Loucy (cell line): ENCODE measurements at regions not wholly inside any gene's neighbourhood (a gene's known extent, or its start where the extent isn't known, plus 50 kb on each side); places are given as distances from the start of the nearest gene placed in this dataset.

Source experiments
- H2AFZ ChIP-seq: fragments of 200-600 bp; sonication (generic); 2 replicates; pipeline ENCODE4 v1.6.0; 2016; ENCODE audit warnings: antibody characterized with exemption, mild to moderate bottlenecking, low read length, moderate library complexity
- H3F3A ChIP-seq: fragments of 200-600 bp; 2 replicates; pipeline ENCODE4 v1.6.0; 2016; ENCODE audit warnings: antibody characterized with exemption, low read depth, mild to moderate bottlenecking
- H3K27me3 ChIP-seq: fragments of 200-600 bp; sonication (generic); 2 replicates; pipeline ENCODE4 v1.6.1; 2014; ENCODE audit warnings: low read length, mild to moderate bottlenecking; ENCODE audit not compliant: insufficient read depth, poor library complexity, severe bottlenecking
- H3K36me3 ChIP-seq: fragments of 200-600 bp; sonication (generic); 2 replicates; pipeline ENCODE4 v1.6.1; 2016; ENCODE audit warnings: low read length; ENCODE audit not compliant: insufficient read depth
- H3K4me1 ChIP-seq: fragments of 200-600 bp; sonication (generic); 2 replicates; pipeline ENCODE4 v1.5.1; 2014; ENCODE audit warnings: low read length, mild to moderate bottlenecking; ENCODE audit not compliant: insufficient read depth, poor library complexity, severe bottlenecking
- H3K4me2 ChIP-seq: fragments of 200-600 bp; sonication (generic); 2 replicates; pipeline ENCODE4 v1.6.0; 2014; ENCODE audit warnings: antibody characterized with exemption, low read length, low read depth, mild to moderate bottlenecking; ENCODE audit not compliant: poor library complexity, severe bottlenecking
- H3K4me3 ChIP-seq: fragments of 200-600 bp; sonication (generic); 2 replicates; pipeline ENCODE4 v1.5.1; 2014; ENCODE audit warnings: low read length, mild to moderate bottlenecking, mixed read lengths; ENCODE audit not compliant: poor library complexity, severe bottlenecking
- H3K79me2 ChIP-seq: fragments of 200-600 bp; sonication (generic); 2 replicates; pipeline ENCODE4 v1.6.1; 2014; ENCODE audit warnings: low read length; ENCODE audit not compliant: insufficient read depth
- H3K9ac ChIP-seq: fragments of 200-600 bp; sonication (generic); 2 replicates; pipeline ENCODE4 v1.6.0; 2014; ENCODE audit warnings: mild to moderate bottlenecking, low read depth, low read length, moderate library complexity; ENCODE audit not compliant: poor library complexity, severe bottlenecking
- H3K9me2 ChIP-seq: fragments of 200-600 bp; sonication (generic); replicated peaks from 2 replicates; pipeline ENCODE4 v1.6.1; 2016; ENCODE audit warnings: low read depth, low read length, mixed read lengths
- H3K9me3 ChIP-seq: fragments of 200-600 bp; sonication (generic); 2 replicates; pipeline ENCODE4 v1.6.1; 2014; ENCODE audit warnings: mild to moderate bottlenecking, antibody characterized with exemption, low read length, low read depth; ENCODE audit not compliant: insufficient read depth
- H4K20me1 ChIP-seq: fragments of 200-600 bp; sonication (generic); 2 replicates; pipeline ENCODE4 v1.6.0; 2014; ENCODE audit warnings: antibody characterized with exemption, low read length, mild to moderate bottlenecking; ENCODE audit not compliant: insufficient read depth, poor library complexity, severe bottlenecking
- CTCF ChIP-seq: fragments of 200-600 bp; sonication (generic); conservative IDR thresholded peaks from 2 replicates; pipeline ENCODE4 v1.5.1; 2014; ENCODE audit warnings: mild to moderate bottlenecking, antibody characterized with exemption, low read length
- EZH2phosphoT487 ChIP-seq: fragments of 200-600 bp; IDR thresholded peaks from 2 replicates; pipeline ENCODE4 v1.6.1; 2018; ENCODE audit warnings: antibody characterized with exemption, mild to moderate bottlenecking, moderate library complexity, borderline replicate concordance

GRCh38 chr7:145986248-145986874 is 130.2 kb upstream of the CNTNAP2 start:
- H3F3A ChIP-seq, result no peaks in the 10 kb centered on the region
- H3K79me2 ChIP-seq, result no peaks in the 10 kb centered on the region
- no peak overlapping the region for H3K4me3 ChIP-seq
- no peak overlapping the region for H3K4me2 ChIP-seq
- H3K36me3 ChIP-seq, result no peaks in the 10 kb centered on the region
- H2AFZ ChIP-seq, result no peak overlapping the region
- no peaks in the 10 kb centered on the region for H3K4me1 ChIP-seq
- no peaks in the 10 kb centered on the region for H3K27me3 ChIP-seq
- no peaks in the 10 kb centered on the region for H3K9me3 ChIP-seq
- TF ChIP-seq EZH2phosphoT487 (no peak), CTCF (no peak)
- H3K9ac ChIP-seq, result no peak overlapping the region
- H3K9me2 ChIP-seq, result no peaks in the 10 kb centered on the region
- H4K20me1 ChIP-seq, result no peaks in the 10 kb centered on the region

DNA sequence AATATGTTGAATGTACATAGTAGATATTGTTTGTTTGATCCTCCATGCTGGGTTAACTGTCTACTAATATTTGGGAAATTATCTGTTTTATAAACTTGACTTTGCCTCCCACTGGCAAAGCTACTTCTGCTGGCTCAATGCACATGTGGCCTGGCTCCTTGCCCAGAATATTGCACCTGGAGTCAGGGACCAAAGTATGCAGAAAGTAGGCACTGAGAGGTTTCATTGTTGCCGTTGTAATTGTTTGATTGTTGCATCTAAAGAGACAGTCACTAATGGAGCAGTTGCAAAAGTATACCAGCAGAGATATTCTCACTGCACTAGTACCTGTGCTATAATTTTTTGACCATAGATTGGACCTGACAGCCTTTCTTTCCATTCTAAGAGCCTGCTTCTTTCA is 137.8 kb upstream of the CNTNAP2 start:
- Histone ChIP-seq H3K4me1 (no peaks in the 10 kb centered on the region), H3K79me2 (no peaks in the 10 kb centered on the region), H2AFZ (no peak overlapping the region), H4K20me1 (no peaks in the 10 kb centered on the region), H3K4me3 (no peak overlapping the region), H3K27me3 (no peaks in the 10 kb centered on the region), H3K9me2 (no peaks in the 10 kb centered on the region), H3F3A (no peaks in the 10 kb centered on the region), H3K4me2 (no peak overlapping the region), H3K36me3 (no peaks in the 10 kb centered on the region), H3K9ac (no peak overlapping the region), H3K9me3 (no peaks in the 10 kb centered on the region)
- TF ChIP-seq EZH2phosphoT487, result no peak
- TF ChIP-seq CTCF, result no peak

GRCh38 chr7:145959981-145960380 is 156.6 kb upstream of the CNTNAP2 start:
- H3K9me3 ChIP-seq, result no peaks in the 10 kb centered on the region
- H3K9me2 ChIP-seq, result no peaks in the 10 kb centered on the region
- no peaks in the 10 kb centered on the region for H3K36me3 ChIP-seq
- H3K9ac ChIP-seq, result no peak overlapping the region
- H3K27me3 ChIP-seq, result no peaks in the 10 kb centered on the region
- H2AFZ ChIP-seq, result no peak overlapping the region
- H4K20me1 ChIP-seq, result no peaks in the 10 kb centered on the region
- H3K79me2 ChIP-seq, result no peaks in the 10 kb centered on the region
- H3F3A ChIP-seq, result no peaks in the 10 kb centered on the region
- H3K4me1 ChIP-seq, result no peaks in the 10 kb centered on the region
- H3K4me3 ChIP-seq, result no peak overlapping the region
- TF ChIP-seq CTCF (no peak), EZH2phosphoT487 (no peak)
- H3K4me2 ChIP-seq, result no peak overlapping the region
